WERI-Rb-1 (cell line): ENCODE measurements at regions not wholly inside any gene's neighbourhood (a gene's known extent, or its start where the extent isn't known, plus 50 kb on each side); places are given as distances from the start of the nearest gene placed in this dataset.

Source experiments
- DNase-seq: peaks from one replicate; pipeline ENCODE4 v3.0.0-alpha.2; 2020
- H3K27ac ChIP-seq: fragments of 250-450 bp; sonication (Bioruptor Pico); 2 replicates; pipeline ENCODE4 v1.5.1; 2020; ENCODE audit warnings: mild to moderate bottlenecking, moderate library complexity
- H3K27me3 ChIP-seq: fragments of 250-450 bp; sonication (Bioruptor Pico); 2 replicates; pipeline ENCODE4 v1.5.1; 2021; ENCODE audit warnings: mild to moderate bottlenecking, low read depth, moderate library complexity; ENCODE audit not compliant: insufficient read depth, severe bottlenecking
- H3K36me3 ChIP-seq: fragments of 250-450 bp; sonication (Bioruptor Pico); 2 replicates; pipeline ENCODE4 v1.5.1; 2020; ENCODE audit warnings: mild to moderate bottlenecking, moderate library complexity
- H3K4me3 ChIP-seq: 2 replicates; pipeline ENCODE4 v1.5.1; 2011; ENCODE audit warnings: low read depth, mild to moderate bottlenecking, control low read depth, low read length
- H3K9me3 ChIP-seq: fragments of 250-450 bp; sonication (Bioruptor Pico); 2 replicates; pipeline ENCODE4 v1.5.1; 2021; ENCODE audit warnings: mild to moderate bottlenecking, moderate library complexity; ENCODE audit not compliant: severe bottlenecking
- CTCF ChIP-seq: IDR thresholded peaks from 2 replicates; pipeline ENCODE4 v1.5.1; 2011; ENCODE audit warnings: low read depth, mild to moderate bottlenecking, control low read depth, inconsistent platforms, low read length

- no peak for DNase-seq
- Histone ChIP-seq H3K4me3 (no peak overlapping the region), H3K27me3 (peaks cover 4% of the 10 kb centered on the region), H3K27ac (no peak overlapping the region), H3K9me3 (no peaks in the 10 kb centered on the region), H3K36me3 (no peaks in the 10 kb centered on the region)
- TF ChIP-seq CTCF: no peak
Observed at GRCh38 chr5:159555084-159555483, 224.8 kb upstream of the IL12B start.

GRCh38 chr5:159559337-159559736 lies 229.1 kb upstream of the IL12B start:
- Histone ChIP-seq H3K27me3 (no peaks in the 10 kb centered on the region), H3K36me3 (no peaks in the 10 kb centered on the region), H3K9me3 (no peaks in the 10 kb centered on the region), H3K27ac (no peak overlapping the region), H3K4me3 (no peak overlapping the region)
- no peak for TF ChIP-seq CTCF
- no peak for DNase-seq

- Histone ChIP-seq H3K27me3 (no peaks in the 10 kb centered on the region), H3K4me3 (no peak overlapping the region), H3K27ac (no peak overlapping the region), H3K36me3 (no peaks in the 10 kb centered on the region), H3K9me3 (no peaks in the 10 kb centered on the region)
- TF ChIP-seq CTCF: no peak
- no peak for DNase-seq
Observed at GRCh38 chr5:159560088-159560487, 229.8 kb upstream of the IL12B start.

GRCh38 chr5:159564031-159564430 lies 233.7 kb upstream of the IL12B start:
- Histone ChIP-seq H3K27ac (no peak overlapping the region), H3K27me3 (no peaks in the 10 kb centered on the region), H3K4me3 (no peak overlapping the region), H3K9me3 (no peaks in the 10 kb centered on the region), H3K36me3 (no peaks in the 10 kb centered on the region)
- TF ChIP-seq CTCF: no peak
- DNase-seq: no peak

GRCh38 chr5:159566832-159567231 lies 236.5 kb upstream of the IL12B start:
- Histone ChIP-seq H3K9me3 (no peaks in the 10 kb centered on the region), H3K36me3 (no peaks in the 10 kb centered on the region), H3K27me3 (no peaks in the 10 kb centered on the region), H3K4me3 (no peak overlapping the region), H3K27ac (no peak overlapping the region)
- TF ChIP-seq CTCF: no peak
- DNase-seq: no peak

GRCh38 chr5:159567461-159567860 lies 237.2 kb upstream of the IL12B start:
- H3K4me3 ChIP-seq: no peak overlapping the region
- no peak for TF ChIP-seq CTCF
- no peaks in the 10 kb centered on the region for H3K27me3 ChIP-seq
- H3K36me3 ChIP-seq: no peaks in the 10 kb centered on the region
- DNase-seq: no peak
- no peak overlapping the region for H3K27ac ChIP-seq
- no peaks in the 10 kb centered on the region for H3K9me3 ChIP-seq
